PC-9 (cell line): ENCODE measurements at regions not wholly inside any gene's neighbourhood (a gene's known extent, or its start where the extent isn't known, plus 50 kb on each side); places are given as distances from the start of the nearest gene placed in this dataset.

Experiments
- EZH2 ChIP-seq: fragments of 200-600 bp; sonication (generic); IDR thresholded peaks from 2 replicates; pipeline ENCODE4 v1.8.0; 2017; ENCODE audit warnings: antibody characterized with exemption, low read depth
- TF ChIP-seq, protein P1 (sequence below): fragments of 200-600 bp; sonication (generic); conservative IDR thresholded peaks from 2 replicates; pipeline ENCODE4 v1.6.1; 2017; ENCODE audit warnings: mixed run types, antibody characterized with exemption, mild to moderate bottlenecking, moderate library complexity

DNA sequence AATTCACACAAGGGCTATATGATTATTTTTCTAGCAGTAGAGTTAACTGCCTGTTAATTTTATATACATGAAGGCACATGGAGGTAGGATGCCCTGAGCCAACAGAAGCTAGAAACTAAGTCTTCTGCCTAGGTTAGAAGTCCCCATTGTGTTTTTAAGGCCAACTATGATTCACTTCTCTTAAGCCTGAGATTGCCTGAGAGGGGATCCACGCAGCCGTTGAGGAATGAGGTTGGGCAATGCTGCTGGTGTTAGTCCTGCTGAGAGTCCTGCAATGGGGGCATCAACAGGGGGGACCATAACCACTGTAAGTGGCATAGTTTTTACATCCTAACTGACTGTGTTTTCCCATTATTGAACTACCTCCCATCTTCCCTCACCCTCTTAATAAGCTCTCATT lies 60.1 kb upstream of the PFN2 start:
- TF ChIP-seq, protein P1, sequence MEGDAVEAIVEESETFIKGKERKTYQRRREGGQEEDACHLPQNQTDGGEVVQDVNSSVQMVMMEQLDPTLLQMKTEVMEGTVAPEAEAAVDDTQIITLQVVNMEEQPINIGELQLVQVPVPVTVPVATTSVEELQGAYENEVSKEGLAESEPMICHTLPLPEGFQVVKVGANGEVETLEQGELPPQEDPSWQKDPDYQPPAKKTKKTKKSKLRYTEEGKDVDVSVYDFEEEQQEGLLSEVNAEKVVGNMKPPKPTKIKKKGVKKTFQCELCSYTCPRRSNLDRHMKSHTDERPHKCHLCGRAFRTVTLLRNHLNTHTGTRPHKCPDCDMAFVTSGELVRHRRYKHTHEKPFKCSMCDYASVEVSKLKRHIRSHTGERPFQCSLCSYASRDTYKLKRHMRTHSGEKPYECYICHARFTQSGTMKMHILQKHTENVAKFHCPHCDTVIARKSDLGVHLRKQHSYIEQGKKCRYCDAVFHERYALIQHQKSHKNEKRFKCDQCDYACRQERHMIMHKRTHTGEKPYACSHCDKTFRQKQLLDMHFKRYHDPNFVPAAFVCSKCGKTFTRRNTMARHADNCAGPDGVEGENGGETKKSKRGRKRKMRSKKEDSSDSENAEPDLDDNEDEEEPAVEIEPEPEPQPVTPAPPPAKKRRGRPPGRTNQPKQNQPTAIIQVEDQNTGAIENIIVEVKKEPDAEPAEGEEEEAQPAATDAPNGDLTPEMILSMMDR, result no peak
- no peak for TF ChIP-seq EZH2
